Right lobe of liver (tissue), 4 donors: ENCODE measurements at regions not wholly inside any gene's neighbourhood (a gene's known extent, or its start where the extent isn't known, plus 50 kb on each side); places are given as distances from the start of the nearest gene placed in this dataset.

Source experiments
- POLR2A ChIP-seq: fragments of 450-650 bp; IDR thresholded peaks from one replicate; pipeline ENCODE4 v1.6.1; 2017; ENCODE audit warnings: antibody characterized with exemption, mild to moderate bottlenecking
- TF ChIP-seq, protein P1 (sequence below), 4 donors: fragments of 200-600 bp in 3 of 4; fragments of 450-650 bp in 1 of 4; IDR thresholded peaks; one replicate each; pipeline versions ENCODE4 v1.5.1 to v1.8.0; 2016 to 2022; ENCODE audit warnings: antibody characterized with exemption in 4 of 4, mild to moderate bottlenecking in 2 of 4
- donor health status: DM: no; HTN: no; CAD: no.
- donor health status: DM: no; HTN: no; CAD: no.
- donor health status: DM: no; HTN: yes; CAD: no.

GRCh38 chr5:68547622-68548021, 332.1 kb downstream of the PIK3R1 start:
- TF ChIP-seq, protein P1, sequence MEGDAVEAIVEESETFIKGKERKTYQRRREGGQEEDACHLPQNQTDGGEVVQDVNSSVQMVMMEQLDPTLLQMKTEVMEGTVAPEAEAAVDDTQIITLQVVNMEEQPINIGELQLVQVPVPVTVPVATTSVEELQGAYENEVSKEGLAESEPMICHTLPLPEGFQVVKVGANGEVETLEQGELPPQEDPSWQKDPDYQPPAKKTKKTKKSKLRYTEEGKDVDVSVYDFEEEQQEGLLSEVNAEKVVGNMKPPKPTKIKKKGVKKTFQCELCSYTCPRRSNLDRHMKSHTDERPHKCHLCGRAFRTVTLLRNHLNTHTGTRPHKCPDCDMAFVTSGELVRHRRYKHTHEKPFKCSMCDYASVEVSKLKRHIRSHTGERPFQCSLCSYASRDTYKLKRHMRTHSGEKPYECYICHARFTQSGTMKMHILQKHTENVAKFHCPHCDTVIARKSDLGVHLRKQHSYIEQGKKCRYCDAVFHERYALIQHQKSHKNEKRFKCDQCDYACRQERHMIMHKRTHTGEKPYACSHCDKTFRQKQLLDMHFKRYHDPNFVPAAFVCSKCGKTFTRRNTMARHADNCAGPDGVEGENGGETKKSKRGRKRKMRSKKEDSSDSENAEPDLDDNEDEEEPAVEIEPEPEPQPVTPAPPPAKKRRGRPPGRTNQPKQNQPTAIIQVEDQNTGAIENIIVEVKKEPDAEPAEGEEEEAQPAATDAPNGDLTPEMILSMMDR (IDR thresholded peaks at IDR 0.05) = no peak
- TF ChIP-seq POLR2A = no peak
